Neural progenitor cell (in vitro differentiated cells): ENCODE measurements at regions not wholly inside any gene's neighbourhood (a gene's known extent, or its start where the extent isn't known, plus 50 kb on each side); places are given as distances from the start of the nearest gene placed in this dataset.

ENCODE experiments used
- CTCF ChIP-seq: fragments of 200-600 bp; sonication (generic); IDR thresholded peaks from 2 replicates; pipeline ENCODE4 v1.5.1; 2017; ENCODE audit warnings: antibody characterized with exemption, mild to moderate bottlenecking
- EZH2 ChIP-seq: fragments of 200-600 bp; sonication (generic); IDR thresholded peaks from 2 replicates; pipeline ENCODE4 v1.6.1; 2017; ENCODE audit warnings: antibody characterized with exemption, mild to moderate bottlenecking, moderate library complexity

GRCh38 chr1:184319879-184320278 lies 67.0 kb upstream of the C1orf21 start:
- no peak for TF ChIP-seq CTCF
- no peak for TF ChIP-seq EZH2
